Colonic mucosa (tissue), 4 donors: ENCODE measurements at regions not wholly inside any gene's neighbourhood (a gene's known extent, or its start where the extent isn't known, plus 50 kb on each side); places are given as distances from the start of the nearest gene placed in this dataset.

Experiments
- DNase-seq: peaks from one replicate; pipeline ENCODE4 v3.0.0-alpha.2; 2020
- H3K27ac ChIP-seq: fragments of 200-600 bp; one replicate; pipeline ENCODE4 v1.8.0; 2021
- H3K27me3 ChIP-seq: fragments of 200-600 bp; one replicate; pipeline ENCODE4 v1.8.0; 2021
- H3K36me3 ChIP-seq: fragments of 200-600 bp; one replicate; pipeline ENCODE4 v1.8.0; 2021
- H3K4me1 ChIP-seq: fragments of 200-600 bp; one replicate; pipeline ENCODE4 v1.8.0; 2021; ENCODE audit warnings: mild to moderate bottlenecking
- H3K4me3 ChIP-seq: fragments of 200-600 bp; one replicate; pipeline ENCODE4 v1.8.0; 2021
- H3K9ac ChIP-seq, 2 donors: one replicate each; pipeline ENCODE4 v1.7.0; 2013; ENCODE audit warnings: control low read depth in 2 of 2, low read depth in 2 of 2, low read length in 2 of 2
- H3K9me3 ChIP-seq: fragments of 200-600 bp; one replicate; pipeline ENCODE4 v1.8.0; 2021
- CTCF ChIP-seq: fragments of 200-600 bp; IDR thresholded peaks from one replicate; pipeline ENCODE4 v1.8.0; 2022; ENCODE audit warnings: antibody characterized with exemption, mild to moderate bottlenecking
- intact Hi-C: fragments of 100-400 bp; cut with DNase I; formaldehyde crosslinking; loops from one replicate; pipeline ENCODE4 v1.14.1; 2022
- donor health status: healthy.
- donor health status: DM: no; HTN: no; CAD: no.
- donor health status: DM: no; HTN: no; CAD: no.

GRCh38 chr7:32131091-32131490 is 60.9 kb upstream of the PDE1C start:
- DNase-seq = no peak
- no peak for TF ChIP-seq CTCF
- no peaks in the 10 kb centered on the region for H3K36me3 ChIP-seq
- H3K27ac ChIP-seq = no peak overlapping the region
- no peaks in the 10 kb centered on the region for H3K27me3 ChIP-seq
- intact Hi-C loops = no loop called here
- H3K9me3 ChIP-seq = no peaks in the 10 kb centered on the region
- H3K4me1 ChIP-seq = no peaks in the 10 kb centered on the region
- H3K9ac ChIP-seq = no peak overlapping the region
- H3K4me3 ChIP-seq = no peak overlapping the region

GRCh38 chr7:32126843-32127242 is 56.6 kb upstream of the PDE1C start:
- Histone ChIP-seq H3K36me3 (no peaks in the 10 kb centered on the region), H3K4me3 (no peak overlapping the region), H3K27me3 (no peaks in the 10 kb centered on the region), H3K4me1 (no peaks in the 10 kb centered on the region), H3K27ac (no peak overlapping the region), H3K9ac (no peak overlapping the region), H3K9me3 (no peaks in the 10 kb centered on the region)
- intact Hi-C loops = no loop called here
- DNase-seq = no peak
- TF ChIP-seq CTCF = no peak
